Caco-2 (cell line): ENCODE measurements at regions not wholly inside any gene's neighbourhood (a gene's known extent, or its start where the extent isn't known, plus 50 kb on each side); places are given as distances from the start of the nearest gene placed in this dataset.
A peak's percentile ranks its signal among the peaks of the same experiment; 100 is the strongest.

Experiments used
- BruUV-seq: library from RNA; stranded (reverse); fragments of 400-500 nt; replicated peaks from 2 replicates; lab custom pipeline; 2021; lab: Mats Ljungman, UMichigan
- CTCF ChIA-PET: fragments of 300-600 bp; sonication (Branson Sonifier 250); formaldehyde crosslinking; loops from one replicate; lab custom pipeline; 2022; ENCODE audit warnings: antibody characterized with exemption; lab: Charles Lee
- POLR2A ChIA-PET: fragments of 300-600 bp; sonication (Branson Sonifier 250); formaldehyde crosslinking; loops from one replicate; lab custom pipeline; 2022; ENCODE audit warnings: antibody characterized with exemption; lab: Charles Lee
- DNase-seq, 2 experiments: peaks; one replicate each; pipeline versions ENCODE4 v3.0.0 to v3.0.0-alpha.2; 2020 to 2022
- H3K27me3 ChIP-seq: replicated peaks from 2 replicates; pipeline ENCODE4 v1.6.0; 2011; ENCODE audit warnings: low read length; ENCODE audit not compliant: control insufficient read depth, insufficient read depth
- H3K36me3 ChIP-seq: 2 replicates; pipeline ENCODE4 v1.5.1; 2011; ENCODE audit warnings: low read length; ENCODE audit not compliant: control insufficient read depth, insufficient read depth
- H3K4me1 ChIP-seq: fragments of 250-450 bp; sonication (Bioruptor Pico); 2 replicates; pipeline ENCODE4 v1.5.1; 2020; ENCODE audit warnings: mild to moderate bottlenecking
- H3K4me3 ChIP-seq: 2 replicates; pipeline ENCODE4 v1.5.1; 2011; ENCODE audit warnings: low read depth, mild to moderate bottlenecking, control low read depth, low read length
- H3K9me3 ChIP-seq: fragments of 250-450 bp; sonication (Bioruptor Pico); 2 replicates; pipeline ENCODE4 v1.5.1; 2020; ENCODE audit warnings: mild to moderate bottlenecking, moderate library complexity
- H3K27ac Mint-ChIP-seq: one replicate; pipeline ENCODE4 v1.8.0; 2022; ENCODE audit warnings: mixed read lengths; ENCODE audit not compliant: unreplicated experiment
- H3K27me3 Mint-ChIP-seq: one replicate; pipeline ENCODE4 v1.8.0; 2022; ENCODE audit warnings: mixed read lengths; ENCODE audit not compliant: insufficient read depth, unreplicated experiment
- H3K36me3 Mint-ChIP-seq: one replicate; pipeline ENCODE4 v1.8.0; 2022; ENCODE audit warnings: mild to moderate bottlenecking, mixed read lengths; ENCODE audit not compliant: insufficient read depth, unreplicated experiment
- H3K4me1 Mint-ChIP-seq: one replicate; pipeline ENCODE4 v1.8.0; 2022; ENCODE audit warnings: low read depth, mixed read lengths; ENCODE audit not compliant: unreplicated experiment
- H3K4me3 Mint-ChIP-seq: one replicate; pipeline ENCODE4 v1.8.0; 2022; ENCODE audit warnings: mild to moderate bottlenecking, moderate library complexity, mixed read lengths; ENCODE audit not compliant: unreplicated experiment
- H3K9me3 Mint-ChIP-seq: one replicate; pipeline ENCODE4 v1.8.0; 2022; ENCODE audit warnings: mixed read lengths; ENCODE audit not compliant: unreplicated experiment
- intact Hi-C: fragments of 100-400 bp; cut with micrococcal nuclease; formaldehyde crosslinking; loops from one replicate; pipeline ENCODE4 v1.10.0; 2022; ENCODE audit not compliant: unreplicated experiment
- TF ChIP-seq, protein P1 (sequence below), 2 experiments: fragments of 200-600 bp in 1 of 2; IDR thresholded peaks; 1 replicate in 1 of 2; 2 replicates in 1 of 2; pipeline versions ENCODE4 v1.5.1 to v1.8.0; 2011 to 2022; ENCODE audit warnings: antibody characterized with exemption in 1 of 2, control low read depth in 1 of 2, inconsistent platforms in 1 of 2, low read depth in 1 of 2, low read length in 1 of 2, mild to moderate bottlenecking in 1 of 2, moderate library complexity in 1 of 2; ENCODE audit not compliant: insufficient read depth in 1 of 2, severe bottlenecking in 1 of 2, unreplicated experiment in 1 of 2

DNA sequence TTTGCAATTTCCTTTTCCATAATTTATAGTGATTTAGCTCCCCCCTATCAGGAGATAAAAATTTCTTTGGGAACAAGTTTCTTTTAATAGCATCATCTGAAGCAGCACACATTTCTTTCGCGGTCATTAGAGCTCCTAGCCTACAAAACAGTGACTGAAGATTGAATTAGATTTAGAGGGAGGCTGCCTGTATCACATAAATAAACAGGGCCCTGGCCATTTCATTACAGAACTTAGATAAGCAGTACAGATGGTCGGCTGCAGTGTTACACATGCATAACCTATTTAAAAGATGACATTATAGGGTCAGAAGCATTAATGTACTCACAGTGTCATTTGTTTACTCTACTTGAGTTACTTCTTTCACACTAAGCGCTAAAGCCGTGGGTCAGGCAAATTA lies 81.4 kb upstream of the SLC25A26 start:
- peaks cover 1% of the 10 kb centered on the region for H3K4me1 ChIP-seq
- H3K4me3 ChIP-seq = no peak overlapping the region
- Mint-ChIP-seq H3K27ac (no peak overlapping the region), H3K4me3 (no peak overlapping the region), H3K9me3 (no peaks in the 10 kb centered on the region), H3K4me1 (peaks cover 7% of the 10 kb centered on the region), H3K36me3 (no peaks in the 10 kb centered on the region), H3K27me3 (no peaks in the 10 kb centered on the region)
- intact Hi-C loops = loop anchor here (2.0 to 10.0 kb wide), 2 partner anchors 55 to 185 kb away; no protein-coding TSS in a partner anchor
- DNase-seq = no peak
- TF ChIP-seq, protein P1, sequence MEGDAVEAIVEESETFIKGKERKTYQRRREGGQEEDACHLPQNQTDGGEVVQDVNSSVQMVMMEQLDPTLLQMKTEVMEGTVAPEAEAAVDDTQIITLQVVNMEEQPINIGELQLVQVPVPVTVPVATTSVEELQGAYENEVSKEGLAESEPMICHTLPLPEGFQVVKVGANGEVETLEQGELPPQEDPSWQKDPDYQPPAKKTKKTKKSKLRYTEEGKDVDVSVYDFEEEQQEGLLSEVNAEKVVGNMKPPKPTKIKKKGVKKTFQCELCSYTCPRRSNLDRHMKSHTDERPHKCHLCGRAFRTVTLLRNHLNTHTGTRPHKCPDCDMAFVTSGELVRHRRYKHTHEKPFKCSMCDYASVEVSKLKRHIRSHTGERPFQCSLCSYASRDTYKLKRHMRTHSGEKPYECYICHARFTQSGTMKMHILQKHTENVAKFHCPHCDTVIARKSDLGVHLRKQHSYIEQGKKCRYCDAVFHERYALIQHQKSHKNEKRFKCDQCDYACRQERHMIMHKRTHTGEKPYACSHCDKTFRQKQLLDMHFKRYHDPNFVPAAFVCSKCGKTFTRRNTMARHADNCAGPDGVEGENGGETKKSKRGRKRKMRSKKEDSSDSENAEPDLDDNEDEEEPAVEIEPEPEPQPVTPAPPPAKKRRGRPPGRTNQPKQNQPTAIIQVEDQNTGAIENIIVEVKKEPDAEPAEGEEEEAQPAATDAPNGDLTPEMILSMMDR (IDR thresholded peaks at IDR 0.05; ENCODE audit: insufficient read depth in 1 of 2, low read depth in 1 of 2, low read length in 1 of 2, severe bottlenecking in 1 of 2, unreplicated experiment in 1 of 2) = no peak
- H3K9me3 ChIP-seq = 0 out of 2 replicates have a peak, but pooled peaks cover 5% of the 10 kb centered on the region
- H3K36me3 ChIP-seq = no peaks in the 10 kb centered on the region
- BruUV-seq = no TSS peak
- ChIA-PET CTCF (interaction anchor here (0.6 to 1.5 kb wide), 2 partner anchors 103 to 356 kb away, joined by 3 to 6 read pairs; no protein-coding TSS in a partner anchor), POLR2A (no interaction called here)
- no peaks in the 10 kb centered on the region for H3K27me3 ChIP-seq

DNA sequence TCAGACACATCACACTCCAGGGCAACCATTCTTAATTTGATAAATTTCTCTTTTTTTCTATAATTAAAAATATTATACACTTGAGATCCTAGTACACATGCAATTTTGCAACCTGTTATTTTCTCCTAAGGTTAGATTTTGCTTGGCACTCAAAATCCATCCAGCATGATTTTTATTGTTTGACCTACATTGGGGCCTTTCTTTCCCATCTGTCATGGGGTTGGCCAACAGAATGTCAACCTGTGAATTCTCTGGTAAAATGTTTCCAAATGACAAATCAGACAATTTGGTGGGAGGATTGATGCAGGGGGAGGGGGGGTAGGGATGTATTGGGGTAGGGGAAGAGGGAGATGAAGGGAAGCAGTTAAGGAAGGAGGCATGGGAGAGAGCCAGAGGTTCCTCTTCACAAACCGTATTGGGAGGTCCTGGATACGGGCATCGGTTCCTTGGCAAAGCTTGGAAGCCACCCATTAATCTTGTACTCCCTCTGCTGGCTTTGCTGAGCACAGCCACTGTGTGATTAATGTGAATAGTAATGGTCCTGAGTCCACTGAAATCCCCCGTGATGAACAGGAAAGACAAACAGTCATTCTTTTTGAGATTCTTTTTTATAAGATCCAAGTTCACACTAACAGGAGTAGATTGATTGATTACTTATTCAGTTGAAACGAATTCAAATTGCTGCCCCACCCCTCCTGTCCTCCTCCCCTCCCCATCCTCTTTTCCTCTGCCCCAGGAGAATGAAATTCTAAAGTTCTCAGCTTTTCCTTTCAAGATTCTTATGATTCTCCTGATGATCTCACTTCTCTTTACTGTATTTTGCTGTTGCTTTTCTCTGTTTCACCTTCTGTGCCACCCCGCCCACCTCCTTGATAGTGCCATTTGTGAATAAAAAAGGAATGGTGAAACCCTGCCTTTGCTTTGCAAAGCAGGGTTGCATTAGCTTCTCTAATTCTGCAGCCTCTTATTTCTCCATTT lies 82.2 kb upstream of the SLC25A26 start:
- no peaks in the 10 kb centered on the region for H3K27me3 ChIP-seq
- H3K9me3 ChIP-seq = 0 out of 2 replicates have a peak, but pooled peaks cover 5% of the 10 kb centered on the region
- TF ChIP-seq, protein P1 (IDR thresholded peaks at IDR 0.05; ENCODE audit: insufficient read depth in 1 of 2, low read depth in 1 of 2, low read length in 1 of 2, severe bottlenecking in 1 of 2, unreplicated experiment in 1 of 2) = peak; percentile 56 to 70
- Mint-ChIP-seq H3K36me3 (no peaks in the 10 kb centered on the region), H3K4me1 (peaks cover 15% of the 10 kb centered on the region), H3K4me3 (no peak overlapping the region), H3K27ac (no peak overlapping the region), H3K9me3 (no peaks in the 10 kb centered on the region), H3K27me3 (no peaks in the 10 kb centered on the region)
- ChIA-PET CTCF (interaction anchor here (0.6 to 1.5 kb wide), 2 partner anchors 102 to 355 kb away, joined by 3 to 6 read pairs; no protein-coding TSS in a partner anchor), POLR2A (no interaction called here)
- peaks cover 9% of the 10 kb centered on the region for H3K4me1 ChIP-seq
- H3K4me3 ChIP-seq = no peak overlapping the region
- intact Hi-C loops = loop anchor here (1.0 to 10.0 kb wide), 5 partner anchors 54 to 353 kb away; no protein-coding TSS in a partner anchor
- no TSS peak for BruUV-seq
- peak; percentile 55 to 69 for DNase-seq
- H3K36me3 ChIP-seq = no peaks in the 10 kb centered on the region

DNA sequence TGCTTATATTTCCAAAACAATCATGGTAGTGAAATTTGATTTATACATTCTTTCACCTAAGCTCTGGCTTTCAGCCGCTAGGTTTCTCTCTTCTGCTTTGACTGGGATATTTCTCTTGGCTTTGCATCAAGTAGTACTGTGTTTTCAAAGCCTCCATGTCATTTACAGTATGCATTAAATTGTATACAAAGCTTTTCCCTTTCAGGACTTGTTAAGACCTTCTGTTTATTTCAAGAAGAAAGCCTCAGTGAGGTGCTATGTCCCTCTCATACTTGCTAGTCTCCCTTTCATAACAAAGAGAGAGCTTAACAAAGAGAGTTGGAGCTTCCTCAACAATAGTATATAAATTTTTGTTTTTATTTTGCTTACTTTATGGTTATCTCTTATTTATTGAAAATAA lies 84.2 kb upstream of the SLC25A26 start:
- peaks cover 19% of the 10 kb centered on the region for H3K4me1 Mint-ChIP-seq
- ChIA-PET POLR2A (no interaction called here), CTCF (no interaction called here)
- Histone ChIP-seq H3K4me1 (peaks cover 18% of the 10 kb centered on the region), H3K4me3 (no peak overlapping the region), H3K27me3 (no peaks in the 10 kb centered on the region), H3K9me3 (0 out of 2 replicates have a peak, but pooled peaks cover 5% of the 10 kb centered on the region), H3K36me3 (no peaks in the 10 kb centered on the region)
- intact Hi-C loops = loop anchor here (10.0 kb wide), 1 partner anchor 182 kb away; no protein-coding TSS in a partner anchor
- no peak overlapping the region for H3K4me3 Mint-ChIP-seq
- DNase-seq = no peak
- no peaks in the 10 kb centered on the region for H3K27me3 Mint-ChIP-seq
- H3K36me3 Mint-ChIP-seq = no peaks in the 10 kb centered on the region
- no TSS peak for BruUV-seq
- no peaks in the 10 kb centered on the region for H3K9me3 Mint-ChIP-seq
- TF ChIP-seq, protein P1 (IDR thresholded peaks at IDR 0.05; ENCODE audit: insufficient read depth in 1 of 2, low read depth in 1 of 2, low read length in 1 of 2, severe bottlenecking in 1 of 2, unreplicated experiment in 1 of 2) = no peak
- H3K27ac Mint-ChIP-seq = no peak overlapping the region
